ENCODE measurements at regions not wholly inside any gene's neighbourhood (a gene's known extent, or its start where the extent isn't known, plus 50 kb on each side); places are given as distances from the start of the nearest gene placed in this dataset.

- no peak overlapping the region for H3K4me3 Mint-ChIP-seq
- H3K27ac Mint-ChIP-seq: no peak overlapping the region
- ATAC-seq (no peak), DNase-seq (no peak)
- H3K9me3 Mint-ChIP-seq (ENCODE audit: low read depth): no peaks in the 10 kb centered on the region
- H3K4me1 Mint-ChIP-seq: no peaks in the 10 kb centered on the region
- H3K36me3 Mint-ChIP-seq: no peaks in the 10 kb centered on the region
- CTCF ChIA-PET: interaction anchor here (1.3 kb wide), 1 partner anchor 9 kb away, joined by 3 read pairs; no protein-coding TSS in a partner anchor
- no peaks in the 10 kb centered on the region for H3K27me3 Mint-ChIP-seq
Measured at GRCh38 chr2:21280793-21281192, 157.0 kb downstream of the TDRD15 start.

DNA sequence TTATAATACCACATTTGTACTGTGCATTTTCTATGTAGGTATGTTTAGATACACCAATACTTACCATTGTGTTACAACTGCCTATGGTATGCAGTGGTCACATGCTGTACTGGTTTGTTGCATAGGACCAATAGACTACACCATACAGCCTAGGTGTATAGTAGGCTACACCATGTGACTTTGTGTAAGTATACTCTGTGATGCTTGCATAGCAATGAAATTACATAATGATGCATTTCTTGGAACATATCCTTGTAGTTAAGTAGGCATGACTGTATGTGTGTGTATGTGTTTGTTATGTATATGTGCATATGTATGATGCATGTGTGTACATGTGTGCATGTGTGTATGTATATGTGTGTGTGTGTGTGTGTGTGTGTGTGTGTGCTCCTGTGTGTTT is 157.6 kb downstream of the TDRD15 start:
- no peak overlapping the region for H3K27ac Mint-ChIP-seq
- no peaks in the 10 kb centered on the region for H3K27me3 Mint-ChIP-seq
- H3K4me3 Mint-ChIP-seq: no peak overlapping the region
- CTCF ChIA-PET: no interaction called here
- H3K36me3 Mint-ChIP-seq: no peaks in the 10 kb centered on the region
- no peaks in the 10 kb centered on the region for H3K4me1 Mint-ChIP-seq
- no peaks in the 10 kb centered on the region for H3K9me3 Mint-ChIP-seq (ENCODE audit: low read depth)
- DNase-seq: no peak
- ATAC-seq: no peak

DNA sequence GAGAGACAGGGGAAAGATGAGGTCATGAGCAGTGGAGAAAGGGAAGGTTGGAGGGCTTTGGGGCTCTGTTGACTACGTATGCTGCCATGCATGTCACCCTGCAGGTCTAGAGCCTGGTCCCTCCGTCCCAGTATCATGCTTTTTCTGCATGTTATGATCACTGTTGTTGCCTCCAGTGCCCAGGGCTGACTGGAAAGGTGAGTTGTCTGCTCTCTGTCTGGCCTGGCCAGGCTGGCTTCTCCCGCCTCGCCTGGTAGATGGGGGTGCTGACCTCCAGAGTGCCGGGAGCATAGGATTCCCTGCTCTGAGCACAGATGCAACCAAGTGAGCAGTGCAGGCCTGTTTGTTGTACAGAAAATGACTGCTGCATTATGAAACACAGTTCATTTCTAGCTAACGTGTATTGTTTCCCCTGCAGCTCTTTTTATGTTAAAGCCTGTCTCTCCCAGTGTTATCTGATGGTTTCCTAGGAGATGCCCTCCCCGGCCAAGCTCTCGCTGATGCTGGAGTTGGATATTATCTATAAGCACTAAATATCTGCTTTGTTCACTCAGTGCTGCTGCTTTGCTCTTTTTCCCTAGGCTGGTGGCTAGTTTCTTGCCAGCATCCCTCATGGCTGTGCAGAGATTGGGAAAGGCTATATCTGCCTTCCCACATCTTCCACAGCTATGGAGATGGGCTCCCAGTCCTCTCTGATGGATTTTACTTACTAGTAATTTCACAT is 158.2 kb downstream of the TDRD15 start:
- Mint-ChIP-seq H3K36me3 (no peaks in the 10 kb centered on the region), H3K27me3 (no peaks in the 10 kb centered on the region), H3K27ac (no peak overlapping the region), H3K4me1 (no peaks in the 10 kb centered on the region), H3K9me3 (ENCODE audit: low read depth) (no peaks in the 10 kb centered on the region), H3K4me3 (no peak overlapping the region)
- CTCF ChIA-PET: no interaction called here
- ATAC-seq (no peak), DNase-seq (no peak)

DNA sequence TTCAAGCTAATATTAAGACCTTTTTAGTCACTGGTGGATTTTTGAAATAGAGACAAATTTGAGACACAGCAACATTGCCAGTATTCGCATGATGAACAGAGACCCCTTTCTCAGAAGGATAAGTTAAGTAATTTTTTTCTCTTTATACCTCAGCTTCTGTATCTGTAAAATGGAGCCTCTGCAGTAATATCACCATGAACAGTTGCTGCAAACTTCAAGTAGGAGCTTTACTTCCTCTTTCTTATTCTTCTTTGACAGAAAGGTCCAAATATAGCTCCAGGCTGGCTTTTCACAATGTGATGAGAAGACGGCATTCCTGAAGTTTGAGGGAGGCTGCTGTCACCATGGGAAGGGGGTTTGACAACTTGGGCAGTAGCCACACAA is 158.7 kb downstream of the TDRD15 start:
- no peak overlapping the region for H3K4me3 Mint-ChIP-seq
- no peaks in the 10 kb centered on the region for H3K27me3 Mint-ChIP-seq
- CTCF ChIA-PET: no interaction called here

GRCh38 chr2:21288299-21288698 is 164.5 kb downstream of the TDRD15 start:
- no peaks in the 10 kb centered on the region for H3K9me3 Mint-ChIP-seq (ENCODE audit: low read depth)
- no peak overlapping the region for H3K27ac Mint-ChIP-seq
- H3K27me3 Mint-ChIP-seq: no peaks in the 10 kb centered on the region
- CTCF ChIA-PET: no interaction called here
- no peaks in the 10 kb centered on the region for H3K4me1 Mint-ChIP-seq
- no peak for ATAC-seq
- no peak for DNase-seq
- no peak overlapping the region for H3K4me3 Mint-ChIP-seq
- H3K36me3 Mint-ChIP-seq: no peaks in the 10 kb centered on the region

More for the DNA sequence above, 158.7 kb downstream of the TDRD15 start:
- no peaks in the 10 kb centered on the region for H3K9me3 Mint-ChIP-seq (ENCODE audit: low read depth)
- no peaks in the 10 kb centered on the region for H3K4me1 Mint-ChIP-seq
- DNase-seq: no peak
- H3K36me3 Mint-ChIP-seq: no peaks in the 10 kb centered on the region
- H3K27ac Mint-ChIP-seq: no peak overlapping the region
- ATAC-seq: no peak

DNA sequence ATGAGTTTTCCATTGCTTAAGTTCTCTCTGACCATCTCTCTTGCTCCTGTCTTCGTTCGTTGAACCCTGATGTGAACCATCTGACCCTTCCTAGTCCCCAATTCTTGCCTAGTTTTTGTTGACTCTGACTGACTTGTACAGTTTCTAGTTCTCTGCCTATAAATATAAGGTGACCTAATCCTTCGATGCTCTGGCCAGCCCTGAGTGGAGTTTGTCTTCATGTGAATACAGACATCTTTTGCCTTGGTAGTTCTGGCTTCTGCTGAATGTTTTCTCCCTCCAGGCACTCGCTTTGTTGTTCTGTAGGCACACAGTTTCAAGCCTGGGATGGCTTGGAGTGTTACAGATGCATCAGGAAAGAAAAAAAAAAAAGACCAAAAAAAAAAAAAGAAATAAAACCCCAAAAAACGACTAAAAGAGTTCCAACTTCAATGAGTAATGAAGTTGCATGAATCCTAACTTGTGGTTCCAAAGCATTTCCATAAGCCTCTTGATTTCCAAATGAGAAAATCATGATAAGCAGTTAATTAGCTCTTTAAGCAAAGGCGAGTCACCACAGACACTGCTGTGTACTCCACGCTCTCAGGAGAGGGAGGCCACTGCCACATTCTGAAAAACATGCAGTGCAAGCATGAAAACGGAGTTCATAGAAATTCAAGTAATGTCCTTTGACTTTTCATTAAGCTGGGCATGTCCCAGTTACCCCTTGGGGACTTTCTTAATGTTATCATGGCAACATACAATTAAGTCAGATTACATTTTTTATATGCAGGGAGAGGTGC is 165.2 kb downstream of the TDRD15 start:
- H3K36me3 Mint-ChIP-seq: no peaks in the 10 kb centered on the region
- ATAC-seq: no peak
- DNase-seq: no peak
- H3K4me1 Mint-ChIP-seq: no peaks in the 10 kb centered on the region
- no peak overlapping the region for H3K27ac Mint-ChIP-seq
- H3K4me3 Mint-ChIP-seq: no peak overlapping the region
- CTCF ChIA-PET: interaction anchor here (1.4 kb wide), 1 partner anchor 8 kb away, joined by 3 read pairs; no protein-coding TSS in a partner anchor
- no peaks in the 10 kb centered on the region for H3K9me3 Mint-ChIP-seq (ENCODE audit: low read depth)
- no peaks in the 10 kb centered on the region for H3K27me3 Mint-ChIP-seq

- H3K4me1 Mint-ChIP-seq: no peaks in the 10 kb centered on the region
- CTCF ChIA-PET: interaction anchor here (1.4 kb wide), 1 partner anchor 9 kb away, joined by 3 read pairs; no protein-coding TSS in a partner anchor
- H3K36me3 Mint-ChIP-seq: no peaks in the 10 kb centered on the region
- no peaks in the 10 kb centered on the region for H3K27me3 Mint-ChIP-seq
- no peak overlapping the region for H3K27ac Mint-ChIP-seq
- ATAC-seq (no peak), DNase-seq (no peak)
- H3K4me3 Mint-ChIP-seq: no peak overlapping the region
- H3K9me3 Mint-ChIP-seq (ENCODE audit: low read depth): no peaks in the 10 kb centered on the region
Measured at GRCh38 chr2:21289551-21289950, 165.8 kb downstream of the TDRD15 start.

DNA sequence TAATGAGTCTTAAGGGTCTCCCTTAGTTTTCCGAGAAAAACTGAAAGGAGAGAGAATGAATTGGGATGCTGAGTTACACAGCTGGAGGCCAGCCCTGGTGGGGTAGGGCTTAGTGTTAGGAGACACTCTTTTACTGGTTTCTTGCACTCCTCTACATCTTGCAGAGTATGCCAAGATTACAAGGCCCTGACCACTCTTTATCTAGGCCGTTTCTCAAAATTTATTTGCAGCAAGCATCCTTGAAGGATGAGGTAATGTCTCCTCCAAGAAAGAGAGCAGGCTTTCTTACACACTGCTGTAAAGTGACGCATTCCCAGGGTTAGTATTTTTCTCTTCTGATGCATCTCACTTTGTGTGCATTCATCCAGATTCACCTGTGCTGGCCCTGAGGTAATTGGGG is 166.2 kb downstream of the TDRD15 start:
- H3K4me3 Mint-ChIP-seq: no peak overlapping the region
- DNase-seq (no peak), ATAC-seq (no peak)
- H3K27me3 Mint-ChIP-seq: no peaks in the 10 kb centered on the region
- H3K27ac Mint-ChIP-seq: no peak overlapping the region
- CTCF ChIA-PET: interaction anchor here (1.4 kb wide), 1 partner anchor 10 kb away, joined by 3 read pairs; no protein-coding TSS in a partner anchor
- no peaks in the 10 kb centered on the region for H3K9me3 Mint-ChIP-seq (ENCODE audit: low read depth)
- H3K4me1 Mint-ChIP-seq: no peaks in the 10 kb centered on the region
- H3K36me3 Mint-ChIP-seq: no peaks in the 10 kb centered on the region

DNA sequence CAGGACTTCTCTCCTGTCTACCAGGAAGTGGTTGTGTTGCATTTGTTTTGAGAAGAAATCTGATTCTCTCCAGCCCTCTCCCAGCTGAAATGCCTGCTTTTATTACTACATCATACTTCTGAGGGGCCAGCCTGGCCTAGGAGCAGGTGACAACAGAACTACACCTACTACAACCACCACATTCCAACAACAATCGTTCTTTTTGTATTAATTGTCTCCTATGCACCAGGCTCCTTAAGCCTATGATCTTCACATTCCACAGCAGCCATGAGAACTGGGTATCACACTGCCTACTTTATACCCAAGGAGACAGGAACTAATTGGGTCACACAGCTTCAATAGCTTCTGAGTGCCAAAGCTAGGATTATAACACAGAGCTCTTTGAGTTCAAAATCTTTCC is 167.7 kb downstream of the TDRD15 start:
- ATAC-seq: no peak
- H3K4me3 Mint-ChIP-seq: no peak overlapping the region
- no peaks in the 10 kb centered on the region for H3K27me3 Mint-ChIP-seq
- no peaks in the 10 kb centered on the region for H3K9me3 Mint-ChIP-seq (ENCODE audit: low read depth)
- H3K27ac Mint-ChIP-seq: no peak overlapping the region
- H3K36me3 Mint-ChIP-seq: no peaks in the 10 kb centered on the region
- CTCF ChIA-PET: no interaction called here
- no peak for DNase-seq
- no peaks in the 10 kb centered on the region for H3K4me1 Mint-ChIP-seq

- CTCF ChIA-PET: no interaction called here
- Mint-ChIP-seq H3K27me3 (no peaks in the 10 kb centered on the region), H3K36me3 (no peaks in the 10 kb centered on the region), H3K4me3 (no peak overlapping the region), H3K9me3 (ENCODE audit: low read depth) (no peaks in the 10 kb centered on the region), H3K4me1 (no peaks in the 10 kb centered on the region), H3K27ac (no peak overlapping the region)
- DNase-seq (no peak), ATAC-seq (no peak)
Measured at GRCh38 chr2:21294446-21294845, 170.7 kb downstream of the TDRD15 start.

DNA sequence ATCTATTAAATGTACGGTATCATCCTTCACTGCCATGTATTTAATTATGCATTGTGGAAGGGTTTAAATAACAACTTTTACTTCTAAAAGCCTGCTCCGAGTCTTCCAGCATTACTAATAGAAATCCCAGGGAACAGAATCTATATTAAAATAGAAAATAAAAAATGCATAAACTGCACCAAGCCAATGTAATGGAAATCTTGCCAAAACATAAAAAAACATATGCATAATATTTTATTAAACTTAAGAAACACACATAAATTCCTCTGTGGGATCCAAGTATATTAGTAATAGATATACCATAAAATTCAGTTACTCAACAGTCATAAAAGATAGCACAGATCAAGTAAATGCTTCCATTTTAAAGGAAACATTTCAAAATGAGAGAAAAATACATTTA is 175.6 kb downstream of the TDRD15 start:
- H3K4me3 Mint-ChIP-seq: no peak overlapping the region
- ATAC-seq (no peak), DNase-seq (no peak)
- H3K4me1 Mint-ChIP-seq: no peaks in the 10 kb centered on the region
- H3K36me3 Mint-ChIP-seq: no peaks in the 10 kb centered on the region
- no peak overlapping the region for H3K27ac Mint-ChIP-seq
- H3K9me3 Mint-ChIP-seq (ENCODE audit: low read depth): no peaks in the 10 kb centered on the region
- H3K27me3 Mint-ChIP-seq: no peaks in the 10 kb centered on the region
- CTCF ChIA-PET: no interaction called here

DNA sequence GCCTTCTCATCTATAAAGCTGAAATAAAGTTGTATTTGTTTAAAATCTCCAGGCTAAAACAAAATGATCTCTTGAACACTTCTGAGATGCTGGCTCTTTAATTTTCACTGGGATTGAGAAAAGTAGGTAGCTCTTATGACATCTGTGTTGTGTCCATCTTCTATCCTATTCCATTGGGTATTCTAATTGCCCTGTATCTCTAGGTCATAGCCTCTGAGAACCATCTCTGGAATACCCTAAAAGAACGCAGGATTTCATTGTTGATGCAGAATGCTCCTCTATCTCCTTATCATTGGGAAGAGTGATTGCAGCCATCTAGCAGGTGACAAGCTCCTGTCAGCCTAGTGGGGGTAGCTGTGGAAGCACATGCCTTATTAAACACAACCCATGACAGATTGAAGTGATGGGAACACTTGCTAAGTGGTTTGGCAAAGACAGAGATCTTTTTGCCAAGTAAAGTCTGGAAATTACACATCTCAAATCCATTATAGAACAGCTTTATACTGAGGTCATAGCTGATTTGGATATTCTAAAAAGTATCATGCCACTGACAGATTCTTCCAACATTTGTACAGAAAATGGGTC is 178.2 kb downstream of the TDRD15 start:
- Mint-ChIP-seq H3K36me3 (no peaks in the 10 kb centered on the region), H3K27ac (no peak overlapping the region), H3K27me3 (no peaks in the 10 kb centered on the region), H3K4me3 (no peak overlapping the region), H3K4me1 (no peaks in the 10 kb centered on the region), H3K9me3 (ENCODE audit: low read depth) (no peaks in the 10 kb centered on the region)
- ATAC-seq (no peak), DNase-seq (no peak)
- CTCF ChIA-PET: interaction anchor here (1.1 kb wide), 1 partner anchor 16 kb away, joined by 4 read pairs; no protein-coding TSS in a partner anchor

DNA sequence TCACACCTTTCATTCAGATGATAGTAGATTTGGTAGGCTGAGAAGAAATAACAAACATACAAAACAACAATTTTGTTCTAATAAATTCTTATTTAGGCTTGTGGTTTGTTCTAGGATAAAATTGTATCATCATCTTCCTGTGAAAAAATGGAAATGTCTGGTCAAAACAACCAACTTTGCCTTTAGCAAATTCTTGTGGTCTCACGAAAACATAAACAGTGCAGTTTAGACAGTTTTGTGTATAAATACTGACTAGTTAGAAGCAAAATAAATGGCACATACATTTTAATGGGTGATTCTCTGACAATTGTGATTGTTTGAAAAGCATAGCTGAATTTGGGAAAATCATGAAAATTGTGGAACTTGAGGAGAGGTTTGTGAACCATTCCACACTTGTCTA is 180.1 kb downstream of the TDRD15 start:
- no peak for DNase-seq
- H3K27ac Mint-ChIP-seq: no peak overlapping the region
- no peaks in the 10 kb centered on the region for H3K4me1 Mint-ChIP-seq
- H3K27me3 Mint-ChIP-seq: no peaks in the 10 kb centered on the region
- H3K36me3 Mint-ChIP-seq: no peaks in the 10 kb centered on the region
- H3K4me3 Mint-ChIP-seq: no peak overlapping the region
- H3K9me3 Mint-ChIP-seq (ENCODE audit: low read depth): no peaks in the 10 kb centered on the region
- no peak for ATAC-seq
- CTCF ChIA-PET: interaction anchor here (0.8 kb wide), 1 partner anchor 13 kb away, joined by 3 read pairs; no protein-coding TSS in a partner anchor

DNA sequence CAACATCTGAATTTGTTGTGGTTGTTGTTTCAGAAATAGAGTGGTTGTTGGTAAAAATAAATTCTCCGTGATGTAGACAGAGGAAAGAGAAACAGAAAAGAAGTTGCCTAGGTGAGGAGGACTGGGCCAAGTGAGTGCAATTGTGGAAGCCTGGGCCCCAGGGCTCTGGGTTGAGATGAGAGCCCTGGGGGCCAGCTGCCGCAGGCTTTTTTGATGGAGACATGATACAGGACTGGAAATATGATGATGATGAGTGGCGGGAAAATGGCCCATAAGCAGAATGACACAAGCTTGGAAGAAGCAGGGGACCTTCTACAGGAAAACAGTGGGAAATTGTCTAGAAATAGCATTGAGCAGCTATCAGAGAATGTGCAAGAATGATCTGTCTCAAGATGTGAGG is 181.8 kb downstream of the TDRD15 start:
- no peak overlapping the region for H3K4me3 Mint-ChIP-seq
- CTCF ChIA-PET: no interaction called here
- H3K36me3 Mint-ChIP-seq: no peaks in the 10 kb centered on the region
- no peaks in the 10 kb centered on the region for H3K4me1 Mint-ChIP-seq
- no peaks in the 10 kb centered on the region for H3K27me3 Mint-ChIP-seq
- DNase-seq: no peak
- no peak for ATAC-seq
- H3K27ac Mint-ChIP-seq: no peak overlapping the region
- H3K9me3 Mint-ChIP-seq (ENCODE audit: low read depth): no peaks in the 10 kb centered on the region

All from activated CD8-positive, alpha-beta memory T cell treated with anti-CD3 and anti-CD28 coated beads, Interleukin-2, amount 10 ng/mL, durations not matched to agents 7 days and 5 days (primary cell).